ENCODE measurements at regions not wholly inside any gene's neighbourhood (a gene's known extent, or its start where the extent isn't known, plus 50 kb on each side); places are given as distances from the start of the nearest gene placed in this dataset.
"Not testable (repeated sequence)": the region's sequence is repeated elsewhere in the genome, so short reads cannot be mapped to it uniquely, and the experiment has no call there.

DNA sequence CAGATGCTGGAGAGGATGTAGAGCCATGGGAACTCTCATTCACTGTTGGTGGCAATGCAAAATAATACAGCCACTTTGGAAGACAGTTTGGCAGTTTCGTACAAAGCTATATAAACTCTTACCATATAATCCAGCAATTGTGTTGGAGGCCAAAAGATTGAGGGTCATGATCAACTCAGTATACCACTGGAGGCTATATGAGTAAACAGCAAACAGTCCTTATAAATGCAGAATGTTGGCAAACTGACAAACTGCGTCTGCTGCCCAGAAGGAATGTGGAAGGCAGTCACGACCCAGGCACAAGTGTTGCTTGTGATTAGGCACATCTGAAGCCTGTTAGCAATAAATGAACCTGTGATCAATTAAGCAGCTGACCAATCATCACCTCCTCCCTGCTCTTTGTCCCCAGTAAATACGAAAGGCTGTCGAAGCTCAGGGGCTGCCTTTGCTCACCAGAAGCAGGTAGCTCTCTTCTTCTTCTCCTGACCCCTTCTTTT, 98.1 kb upstream of the SPOPL start:
- no peak for DNase-seq

DNA sequence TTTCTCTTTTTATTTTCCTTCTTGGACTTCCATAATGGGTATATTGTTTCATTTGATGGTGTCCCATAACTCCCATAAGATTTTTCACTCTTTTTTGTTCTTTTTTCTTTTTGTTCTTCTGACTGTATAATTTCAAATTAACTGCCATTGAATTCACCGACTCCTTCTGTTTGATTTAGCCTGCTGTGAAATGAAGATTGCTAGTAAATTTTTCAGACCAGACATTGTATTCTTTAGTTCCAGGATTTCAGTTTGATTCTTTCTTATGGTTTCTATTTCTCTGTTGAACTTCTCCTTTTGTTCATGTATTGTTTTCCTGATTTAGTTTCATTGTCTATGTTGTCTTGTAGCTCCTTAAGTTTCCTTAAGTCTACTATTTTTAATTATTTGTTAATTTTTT, 87.6 kb upstream of the SPOPL start:
- DNase-seq, result no peak

DNA sequence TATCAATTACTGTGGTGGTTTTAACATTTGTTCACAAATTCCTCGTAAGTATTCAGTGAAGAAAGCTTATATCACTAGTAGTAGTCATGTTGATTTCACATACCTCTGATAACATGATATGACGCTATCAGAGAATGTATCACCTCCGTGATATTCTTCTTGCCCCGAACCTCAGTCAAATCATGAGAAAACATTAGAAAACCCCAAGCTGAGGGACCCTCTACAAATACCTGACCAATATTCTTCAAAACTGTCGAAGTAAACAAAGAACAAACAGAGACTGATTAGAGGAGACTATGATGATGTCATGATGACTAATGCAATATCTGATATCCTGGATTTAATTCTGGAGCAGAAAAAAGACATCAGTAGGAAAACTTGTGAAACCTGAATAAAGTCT, 85.6 kb upstream of the SPOPL start:
- DNase-seq, result no peak

DNA sequence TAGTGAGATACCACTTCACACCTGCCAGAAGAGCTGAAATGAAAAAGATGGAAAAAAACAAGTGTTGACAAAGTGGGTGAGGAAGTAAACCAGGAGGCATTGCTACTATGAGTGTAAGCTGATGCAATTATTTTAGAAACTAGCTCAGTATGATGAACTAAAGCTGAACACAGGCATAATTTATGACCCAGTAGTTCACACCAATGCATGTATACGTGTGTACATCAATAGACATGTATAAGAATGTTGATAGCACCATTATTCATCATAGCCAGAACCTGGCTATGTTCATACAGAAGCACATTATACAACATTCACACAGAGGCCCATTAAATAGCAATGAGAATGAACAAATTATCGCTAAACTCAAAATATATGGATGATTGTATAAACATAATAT, 83.1 kb upstream of the SPOPL start:
- DNase-seq, result no peak

DNA sequence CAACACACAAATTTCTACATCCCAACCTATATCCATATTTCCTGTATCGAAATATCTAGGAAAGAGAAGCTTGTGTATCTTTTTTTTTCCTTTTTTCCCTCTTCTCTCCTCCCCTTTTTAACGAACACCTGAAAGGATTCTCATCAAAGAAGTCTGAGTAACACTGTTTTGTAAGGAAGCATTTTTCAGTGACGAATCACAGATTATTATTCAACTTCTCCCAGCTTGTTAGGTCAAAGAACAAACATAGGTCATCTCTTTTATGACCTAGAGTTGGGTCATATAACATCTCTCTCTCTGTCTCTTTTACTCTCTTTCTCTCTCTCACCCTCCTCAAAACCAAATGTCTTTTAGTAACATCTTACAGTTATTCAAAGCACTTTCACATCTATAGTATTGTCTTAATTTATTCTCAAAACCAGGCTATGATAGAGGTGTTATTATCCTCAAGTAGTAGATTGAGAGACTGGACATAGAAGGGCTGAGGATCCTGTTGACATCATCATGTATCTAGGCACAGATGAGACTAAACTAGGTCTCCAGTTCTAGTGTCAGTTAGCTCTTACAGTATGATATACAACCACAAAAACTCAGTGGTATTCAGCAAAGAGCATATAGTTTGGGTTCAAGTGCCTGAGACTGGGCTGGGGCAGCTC, 80.1 kb upstream of the SPOPL start:
- no peak for DNase-seq

DNA sequence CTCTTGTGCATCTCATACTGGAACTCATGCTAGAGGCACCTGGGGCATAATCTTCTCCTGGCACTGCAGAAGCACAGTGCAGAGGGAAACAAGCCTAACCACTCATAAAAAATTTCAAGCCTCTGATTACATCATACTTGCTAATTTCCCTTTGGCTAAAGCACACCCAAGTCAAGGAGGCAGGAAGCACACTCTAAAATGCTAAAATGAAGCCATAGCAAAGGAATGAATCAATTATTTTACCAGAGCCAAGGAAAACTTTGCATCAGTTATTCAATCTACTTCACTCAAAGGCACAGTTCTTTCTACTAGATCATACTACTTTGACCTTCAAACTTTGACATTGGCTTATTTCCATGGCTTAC, 79.6 kb upstream of the SPOPL start:
- DNase-seq, result no peak

DNA sequence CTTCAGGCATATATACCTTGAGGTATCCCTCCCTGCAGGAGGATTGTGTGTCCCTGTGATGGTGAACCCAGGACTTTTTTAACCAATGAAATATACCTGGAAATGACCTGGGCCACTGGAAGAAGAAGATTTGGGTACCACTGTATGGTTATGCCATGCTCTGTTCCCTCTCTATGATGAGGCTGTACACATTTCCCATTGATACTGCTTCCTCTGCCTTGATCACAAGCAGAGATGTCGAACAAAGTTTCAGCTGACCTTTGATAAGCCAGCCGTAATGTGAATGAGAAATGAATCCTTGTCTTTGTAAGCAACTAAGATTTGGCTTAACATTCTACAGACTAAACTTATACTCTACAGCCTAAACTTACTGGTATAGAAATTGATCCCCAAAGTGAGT, 78.4 kb upstream of the SPOPL start:
- no peak for DNase-seq

DNA sequence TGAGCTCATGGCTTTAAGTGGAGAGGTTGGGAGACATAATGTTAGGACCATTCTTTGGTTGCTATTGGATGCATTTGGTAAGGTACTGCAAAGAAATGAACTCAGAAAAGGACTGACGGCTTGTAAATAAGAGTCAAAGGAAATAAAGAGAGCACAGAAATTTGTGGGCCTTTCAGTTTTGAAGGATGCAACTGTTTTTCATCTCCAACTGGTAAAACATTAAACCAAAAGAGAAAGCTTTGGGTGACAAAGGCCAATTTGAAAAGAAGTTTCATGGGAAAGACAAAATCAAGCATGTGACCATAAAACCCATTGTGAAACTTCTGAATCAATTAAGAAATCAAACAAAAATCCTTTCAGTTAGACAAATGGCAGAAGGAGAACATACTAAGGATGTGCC, 77.8 kb upstream of the SPOPL start:
- DNase-seq, result no peak

DNA sequence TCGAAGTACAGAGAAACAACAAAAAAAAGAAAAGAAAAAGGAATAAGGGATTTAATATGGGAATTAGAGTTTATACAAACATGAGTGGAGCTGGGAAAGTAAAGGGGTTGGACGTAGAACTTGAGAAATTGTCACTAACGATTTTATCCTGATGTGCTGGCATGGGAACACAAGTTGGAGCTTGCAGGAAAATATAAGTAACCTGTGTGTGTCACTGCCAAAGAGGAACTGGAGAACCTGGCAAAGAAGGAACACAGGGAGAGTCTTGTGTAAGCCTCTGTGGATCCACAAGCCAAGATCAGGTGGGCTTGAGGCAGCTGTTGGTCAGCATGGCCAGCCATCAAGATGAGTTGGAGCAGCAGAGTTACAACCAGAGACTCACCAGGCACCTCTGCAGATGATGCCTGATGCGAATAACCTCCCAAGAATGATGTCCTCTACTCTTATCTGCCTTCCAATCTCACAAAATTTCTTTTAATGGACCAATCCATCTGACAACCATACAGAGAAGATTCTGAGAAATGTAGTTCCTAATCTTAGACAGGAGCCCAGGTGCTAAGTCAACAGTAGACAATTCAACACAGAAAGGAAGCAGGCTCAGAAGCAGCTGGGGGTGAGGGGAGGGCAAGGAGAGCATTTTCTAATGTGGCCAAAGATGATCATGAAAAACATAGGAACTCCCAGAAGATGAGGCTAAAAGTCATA, 77.0 kb upstream of the SPOPL start:
- DNase-seq, result no peak

DNA sequence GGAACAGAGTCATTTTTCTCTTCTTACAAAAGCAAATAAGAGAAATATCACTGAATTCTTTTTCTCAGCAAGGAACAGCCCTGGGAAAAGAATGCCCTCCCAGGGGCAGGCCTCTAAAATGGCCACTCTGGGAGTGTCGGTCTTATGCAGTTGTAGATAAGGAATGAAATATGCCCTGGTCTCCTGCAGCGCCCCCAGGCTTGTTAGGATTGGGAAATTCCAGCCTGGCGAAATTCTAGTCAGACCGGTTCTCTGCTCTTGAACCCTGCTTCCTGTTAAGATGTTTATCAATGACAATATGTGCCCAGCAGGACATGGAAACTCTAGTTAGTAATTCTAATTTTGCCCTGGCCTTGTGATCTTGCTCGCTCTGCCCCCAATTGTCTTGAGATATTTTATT, 75.5 kb upstream of the SPOPL start:
- DNase-seq, result not testable (repeated sequence)

DNA sequence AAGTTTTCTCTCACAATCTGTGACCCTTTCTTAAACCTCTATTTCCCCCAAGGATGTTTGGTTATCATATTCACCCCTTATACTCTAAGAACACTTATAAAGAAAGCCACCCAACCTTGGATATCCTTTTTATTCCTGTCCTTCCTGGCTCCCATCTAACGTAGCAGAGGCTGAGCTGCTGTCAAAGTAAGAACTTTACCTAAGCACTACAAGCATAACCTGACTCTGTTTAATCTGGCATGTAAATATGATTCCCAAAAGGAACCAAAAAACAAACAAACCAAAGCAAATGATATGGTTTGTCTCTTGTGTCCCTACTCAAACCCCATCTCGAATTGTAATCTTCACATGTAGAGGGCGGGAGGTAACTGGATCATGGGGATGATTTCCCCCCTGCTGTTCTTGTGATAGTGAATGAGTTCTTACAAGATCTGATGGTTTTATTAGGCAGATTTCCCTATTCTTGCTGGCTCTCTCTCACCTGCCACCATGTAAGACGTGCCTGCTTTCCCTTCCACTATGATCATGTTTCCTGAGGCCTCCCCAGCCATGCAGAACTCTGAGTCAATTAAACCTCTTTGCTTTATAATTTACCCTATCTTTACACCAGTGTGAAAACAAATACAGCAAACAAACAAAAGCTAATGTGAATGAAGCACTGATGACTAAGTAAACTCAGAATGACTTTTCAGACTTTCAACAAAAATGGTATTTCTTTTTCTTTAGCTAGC, 72.7 kb upstream of the SPOPL start:
- no peak for DNase-seq

DNA sequence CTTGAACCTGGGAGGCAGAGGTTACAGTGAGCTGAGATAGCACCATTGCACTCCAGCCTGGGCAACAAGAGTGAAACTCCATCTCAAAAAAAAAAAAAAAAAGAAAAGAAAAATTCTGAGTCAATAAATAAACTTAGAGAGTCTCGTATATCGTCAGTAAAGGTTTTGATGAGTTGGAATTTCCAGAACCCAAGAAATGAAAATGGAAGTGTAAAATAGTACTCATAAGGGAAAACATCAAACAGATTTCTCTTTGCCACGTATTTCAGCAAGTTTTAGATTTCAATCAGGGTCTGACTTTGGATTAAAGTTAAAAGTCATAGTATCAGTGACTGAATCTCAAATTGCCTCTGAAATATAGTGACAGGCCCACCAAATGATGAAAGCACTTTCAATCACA, 71.4 kb upstream of the SPOPL start:
- no peak for DNase-seq

DNA sequence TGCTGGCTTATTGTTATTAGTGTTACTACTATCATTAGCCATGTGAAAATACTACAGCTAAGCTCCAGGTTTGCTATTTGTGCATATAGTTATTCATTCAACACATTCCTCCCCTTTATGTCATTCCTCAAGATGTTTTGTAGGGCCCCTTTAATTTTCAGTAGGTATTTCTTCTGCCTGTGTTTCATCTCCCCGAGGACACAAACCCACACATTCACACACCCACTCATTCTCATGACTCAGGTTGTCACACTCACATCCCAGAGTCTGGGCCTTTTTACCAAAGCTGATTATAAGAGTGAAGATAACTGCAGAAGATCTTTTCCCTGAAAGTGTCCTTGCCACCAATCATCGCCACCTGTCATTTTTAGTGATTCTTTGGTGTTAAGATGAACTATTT, 68.6 kb upstream of the SPOPL start:
- DNase-seq, result no peak

DNA sequence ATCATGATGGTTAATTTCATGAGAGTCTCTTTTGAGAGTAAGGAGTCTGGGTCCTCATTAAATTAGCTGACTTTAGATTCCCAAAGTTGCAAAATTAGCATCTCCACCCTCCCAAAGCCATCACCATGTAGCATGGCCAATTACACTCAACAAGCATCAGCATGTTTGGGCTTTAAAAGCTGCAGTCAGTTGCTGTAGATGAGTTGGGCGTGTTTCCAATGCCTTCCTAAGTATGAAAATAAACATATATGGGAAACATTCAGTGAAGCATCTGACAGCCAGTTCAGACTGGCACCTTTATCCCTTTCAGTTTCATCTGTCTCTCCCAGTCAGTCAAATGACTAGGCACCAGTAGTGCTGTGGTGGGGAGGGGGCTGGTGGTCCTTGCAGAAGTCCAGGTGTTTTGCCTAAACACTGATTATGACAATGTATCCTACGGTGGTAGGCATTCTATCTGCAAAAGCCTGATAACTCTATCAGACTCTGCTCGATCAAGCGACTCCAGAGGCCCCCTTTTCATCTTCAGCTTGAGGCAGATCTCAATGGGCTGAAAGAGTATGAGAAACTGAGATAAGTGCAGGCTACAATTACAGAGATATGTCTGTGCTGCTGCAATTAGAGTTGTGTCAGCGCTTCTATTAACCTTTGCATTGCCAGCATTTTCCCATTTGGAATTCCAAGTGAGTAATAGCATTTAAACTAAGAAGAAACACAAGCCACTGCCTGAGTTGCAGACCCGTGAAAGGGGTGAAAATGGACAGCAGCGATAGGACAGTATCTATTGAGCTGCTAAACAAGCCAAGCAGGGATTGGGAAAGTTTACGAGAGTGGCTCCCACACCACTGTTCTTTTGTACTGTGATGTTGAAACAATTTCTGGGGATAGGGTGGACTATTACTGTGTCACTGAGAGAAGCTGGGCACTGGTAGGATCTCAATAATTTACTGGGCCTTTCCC, 67.3 kb upstream of the SPOPL start:
- DNase-seq, result peak; percentile 12

DNA sequence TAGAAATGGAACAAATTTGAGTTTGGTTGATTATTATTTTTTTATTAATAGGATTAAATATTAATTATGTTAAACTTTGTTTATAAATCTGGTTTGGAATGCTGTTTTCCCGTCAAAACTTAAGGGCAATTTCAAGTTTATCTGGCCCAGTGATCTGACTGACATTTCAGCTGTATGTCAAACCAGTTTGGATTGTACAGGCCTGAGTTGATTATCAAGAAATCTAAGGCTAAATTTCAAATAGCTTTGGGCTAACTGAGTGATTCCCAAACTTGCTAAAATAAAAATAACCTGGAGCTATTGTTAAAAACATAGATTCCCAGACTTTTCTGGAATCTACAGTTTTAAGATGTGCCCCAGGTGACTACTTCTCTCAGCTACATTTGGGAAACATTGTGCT, 65.9 kb upstream of the SPOPL start:
- DNase-seq, result no peak

DNA sequence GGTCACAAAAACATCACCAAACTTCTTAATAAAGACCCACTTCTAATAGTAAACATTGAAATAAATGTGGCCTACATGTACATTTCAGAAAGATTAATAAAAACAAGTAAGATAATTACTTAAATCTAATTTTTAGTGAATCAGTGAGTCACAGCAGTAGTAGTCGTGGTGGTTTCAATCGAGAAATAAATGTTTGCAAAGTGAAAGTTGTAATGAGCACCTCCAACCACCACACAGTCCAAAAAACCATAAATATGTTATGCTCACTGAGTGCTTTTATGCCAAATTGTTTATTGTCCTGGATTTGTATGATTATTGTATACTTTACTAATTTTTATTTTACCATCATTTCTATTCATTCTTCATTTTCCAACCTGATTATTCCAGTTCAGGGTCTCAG, 61.8 kb upstream of the SPOPL start:
- DNase-seq, result no peak

DNA sequence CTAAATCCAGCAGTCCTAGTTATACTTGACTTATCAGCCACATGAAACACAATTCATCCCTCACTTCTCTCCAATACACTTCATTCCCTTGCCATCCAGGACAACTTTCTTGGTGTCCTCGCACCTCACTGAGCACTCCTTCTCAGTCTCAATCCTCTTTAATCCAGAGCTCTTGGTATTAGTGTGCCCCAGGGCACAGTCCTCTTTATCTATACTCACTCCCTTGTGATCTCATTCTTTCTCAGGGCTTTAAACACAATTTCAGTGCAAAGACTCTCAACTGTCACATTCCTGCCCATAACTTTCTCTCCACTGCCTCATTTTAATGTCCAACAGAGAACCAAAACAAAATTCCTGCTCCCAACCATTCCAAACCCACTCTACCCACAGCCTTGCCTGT, 60.8 kb upstream of the SPOPL start:
- no peak for DNase-seq

DNA sequence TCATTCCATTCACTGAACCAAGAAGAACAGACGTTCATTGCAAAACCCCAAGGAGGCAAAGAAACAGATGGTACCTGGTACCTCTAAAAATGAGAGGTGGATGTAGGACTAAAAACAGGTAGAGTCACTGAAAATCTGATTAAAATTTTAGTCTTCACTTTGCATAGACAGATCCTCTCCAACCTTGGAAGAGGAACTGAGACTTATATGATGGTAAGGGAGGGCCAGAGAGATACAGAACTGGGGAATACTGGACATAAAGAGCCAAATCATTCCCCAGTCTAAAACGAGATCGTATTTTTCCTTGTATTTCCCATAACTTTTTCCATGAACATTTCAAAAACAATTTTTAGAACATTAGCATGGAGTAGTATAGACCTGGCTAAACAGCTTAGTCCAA, 59.7 kb upstream of the SPOPL start:
- no peak for DNase-seq

DNA sequence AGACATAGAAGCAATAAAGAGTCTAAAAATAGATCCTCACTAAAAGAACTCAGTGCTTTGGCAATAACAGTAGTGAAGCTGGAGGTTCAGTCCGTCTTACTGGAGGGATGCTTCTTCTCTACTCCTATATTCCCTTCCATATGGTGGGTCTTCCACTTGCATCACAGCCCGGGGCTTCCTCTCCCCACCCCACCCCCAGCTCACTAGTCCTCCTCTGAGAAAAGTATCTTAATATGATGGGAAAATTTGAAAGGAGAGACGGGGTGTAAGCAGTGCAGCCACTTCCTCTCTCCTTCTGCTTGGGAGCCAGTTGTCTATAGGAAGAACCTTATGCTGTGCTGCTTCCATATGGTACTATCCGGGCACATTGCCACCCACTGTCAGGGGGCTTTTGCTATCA, 57.2 kb upstream of the SPOPL start:
- no peak for DNase-seq

DNA sequence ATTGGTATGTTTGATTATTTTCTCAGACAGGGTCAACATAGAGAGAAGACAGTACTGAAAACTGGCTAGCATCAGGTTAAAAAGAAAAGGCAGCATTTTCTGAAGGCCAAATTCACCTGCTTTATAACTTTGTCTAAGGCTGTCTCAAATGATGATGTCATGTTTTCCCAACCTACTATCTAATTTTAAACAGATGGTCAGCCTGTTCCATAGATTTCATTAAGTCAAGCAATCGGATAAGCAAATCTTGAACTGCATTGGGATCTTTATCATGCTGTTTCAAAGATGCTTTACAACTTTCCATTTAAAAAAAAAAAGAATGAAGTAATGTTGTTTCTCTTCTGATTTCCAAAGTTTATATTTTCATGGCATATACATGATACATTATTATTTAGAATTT, 56.3 kb upstream of the SPOPL start:
- no peak for DNase-seq

DNA sequence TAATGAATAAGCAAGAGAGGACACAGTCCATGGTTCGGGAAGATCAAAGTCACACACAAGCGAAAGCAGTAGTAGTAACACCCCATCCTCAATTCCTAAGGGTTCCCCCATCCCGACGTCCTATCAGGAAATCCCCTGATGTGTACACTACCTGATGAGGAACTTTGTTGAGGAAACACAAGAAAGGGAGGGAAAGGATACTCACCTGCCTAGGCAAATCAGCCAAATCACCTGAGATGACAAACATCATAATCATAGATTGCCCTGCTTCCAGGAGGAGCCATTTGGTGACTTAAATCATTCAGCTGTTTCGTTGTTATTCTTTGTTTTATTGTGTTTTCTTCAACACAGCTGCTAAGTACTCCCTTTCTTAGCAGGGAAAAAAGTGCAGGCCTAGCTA, 55.5 kb upstream of the SPOPL start:
- DNase-seq, result no peak

DNA sequence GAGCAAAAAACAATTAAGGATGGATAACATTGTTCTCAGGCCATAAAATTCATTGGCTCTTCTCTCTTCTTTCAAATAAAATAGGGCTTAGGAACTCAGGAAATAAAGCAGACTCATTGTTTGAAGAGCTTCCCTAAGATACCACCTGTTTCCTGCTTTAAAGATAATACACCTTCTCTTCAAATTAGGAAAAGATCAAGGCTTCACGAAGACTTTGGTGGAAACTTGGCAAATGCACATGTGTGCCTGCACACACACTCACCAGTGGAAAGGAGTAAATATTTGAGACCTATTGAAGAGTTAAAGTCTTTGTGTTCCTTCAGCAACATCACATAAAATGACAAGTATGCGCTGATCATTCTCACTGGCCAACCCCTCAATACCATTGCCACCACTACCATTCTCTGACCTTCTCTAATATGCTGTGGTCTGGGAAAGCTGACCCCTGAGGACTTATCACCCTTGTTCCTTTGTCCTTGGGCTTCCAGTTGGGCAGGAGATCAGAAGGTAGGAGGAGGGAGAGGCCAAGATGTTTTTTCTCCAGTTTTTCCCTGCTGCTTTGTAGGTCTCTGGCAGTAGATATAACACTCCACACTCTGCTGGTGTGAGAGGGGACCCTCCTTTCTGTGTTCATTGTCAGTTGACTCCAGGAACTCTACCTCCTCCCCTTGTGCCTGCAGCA, 53.5 kb upstream of the SPOPL start:
- DNase-seq, result no peak

Data from DMS153 (cell line).